ENCODE measurements at regions not wholly inside any gene's neighbourhood (a gene's known extent, or its start where the extent isn't known, plus 50 kb on each side); places are given as distances from the start of the nearest gene placed in this dataset.

GRCh38 chr14:104467641-104468040 is 111.9 kb upstream of the C14orf180 start:
- Histone ChIP-seq H3K27ac (no peak overlapping the region), H3K9me3 (ENCODE audit: insufficient read depth, low read depth) (no peaks in the 10 kb centered on the region), H3K79me2 (ENCODE audit: low read depth) (no peaks in the 10 kb centered on the region), H3K4me2 (no peak overlapping the region), H3K36me3 (ENCODE audit: low read depth) (no peaks in the 10 kb centered on the region), H4K20me1 (ENCODE audit: insufficient read depth) (no peaks in the 10 kb centered on the region), H3K4me1 (replicated peaks; ENCODE audit: insufficient read depth) (no peaks in the 10 kb centered on the region), H3F3A (ENCODE audit: insufficient read depth, low read depth) (no peaks in the 10 kb centered on the region), H2AFZ (no peak overlapping the region), H3K4me3 (no peak overlapping the region), H3K27me3 (ENCODE audit: insufficient read depth, low read depth) (peaks cover 67% of the 10 kb centered on the region), H3K9me2 (ENCODE audit: insufficient read depth) (no peaks in the 10 kb centered on the region)
- ChIA-PET POLR2A (ENCODE audit: unreplicated experiment) (no interaction called here), CTCF (no interaction called here)
- intact Hi-C loops (cut with micrococcal nuclease; ENCODE audit: unreplicated experiment), result no loop called here
- BruUV-seq (replicated peaks), result no TSS peak
- DNase-seq, result no peak
- TF ChIP-seq CTCF (conservative IDR thresholded peaks at IDR 0.05) (no peak), EZH2 (IDR thresholded peaks at IDR 0.05; ENCODE audit: low read depth) (no peak)

DNA sequence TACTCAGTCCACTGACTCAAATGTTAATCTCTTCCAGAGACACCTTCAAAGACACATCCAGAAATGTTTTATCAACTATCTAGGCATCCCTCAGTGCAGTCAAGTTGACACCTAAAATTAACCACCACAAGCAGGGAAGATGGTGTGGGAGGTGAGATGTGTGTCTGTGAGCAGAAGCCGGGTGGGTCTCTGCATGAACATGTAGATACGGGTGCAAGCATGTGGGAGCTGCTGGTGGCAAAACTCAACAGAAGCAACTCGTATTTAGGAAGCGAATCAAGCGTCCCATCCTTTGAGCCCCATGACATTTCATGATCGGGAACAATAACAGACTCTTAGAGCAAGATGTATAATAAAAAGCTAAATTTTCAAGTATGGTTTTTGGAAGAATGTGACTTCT is 110.0 kb upstream of the C14orf180 start:
- ChIA-PET CTCF (no interaction called here), POLR2A (ENCODE audit: unreplicated experiment) (no interaction called here)
- intact Hi-C loops (cut with micrococcal nuclease; ENCODE audit: unreplicated experiment), result no loop called here
- TF ChIP-seq EZH2 (IDR thresholded peaks at IDR 0.05; ENCODE audit: low read depth) (no peak), CTCF (conservative IDR thresholded peaks at IDR 0.05) (no peak)
- Histone ChIP-seq H3K4me2 (no peak overlapping the region), H3K9me2 (ENCODE audit: insufficient read depth) (no peaks in the 10 kb centered on the region), H3K9me3 (ENCODE audit: insufficient read depth, low read depth) (no peaks in the 10 kb centered on the region), H4K20me1 (ENCODE audit: insufficient read depth) (no peaks in the 10 kb centered on the region), H3K27ac (no peak overlapping the region), H3K4me1 (replicated peaks; ENCODE audit: insufficient read depth) (no peaks in the 10 kb centered on the region), H3K4me3 (no peak overlapping the region), H2AFZ (no peak overlapping the region), H3K27me3 (ENCODE audit: insufficient read depth, low read depth) (peaks cover 68% of the 10 kb centered on the region), H3F3A (ENCODE audit: insufficient read depth, low read depth) (no peaks in the 10 kb centered on the region), H3K79me2 (ENCODE audit: low read depth) (no peaks in the 10 kb centered on the region), H3K36me3 (ENCODE audit: low read depth) (no peaks in the 10 kb centered on the region)
- no peak for DNase-seq
- no TSS peak for BruUV-seq (replicated peaks)

GRCh38 chr14:104470588-104470987 is 109.0 kb upstream of the C14orf180 start:
- no peaks in the 10 kb centered on the region for H3K9me3 ChIP-seq (ENCODE audit: insufficient read depth, low read depth)
- intact Hi-C loops (cut with micrococcal nuclease; ENCODE audit: unreplicated experiment), result no loop called here

More at GRCh38 chr14:104470588-104470987, 109.0 kb upstream of the C14orf180 start:
- H3K27ac ChIP-seq, result no peak overlapping the region
- H3K4me3 ChIP-seq, result no peak overlapping the region
- no peaks in the 10 kb centered on the region for H3F3A ChIP-seq (ENCODE audit: insufficient read depth, low read depth)
- no peak for TF ChIP-seq CTCF (conservative IDR thresholded peaks at IDR 0.05)
- TF ChIP-seq EZH2 (IDR thresholded peaks at IDR 0.05; ENCODE audit: low read depth), result no peak
- H3K36me3 ChIP-seq (ENCODE audit: low read depth), result no peaks in the 10 kb centered on the region
- no peak overlapping the region for H3K4me2 ChIP-seq
- ChIA-PET CTCF (no interaction called here), POLR2A (ENCODE audit: unreplicated experiment) (no interaction called here)
- peaks cover 68% of the 10 kb centered on the region for H3K27me3 ChIP-seq (ENCODE audit: insufficient read depth, low read depth)
- H4K20me1 ChIP-seq (ENCODE audit: insufficient read depth), result no peaks in the 10 kb centered on the region
- no peaks in the 10 kb centered on the region for H3K9me2 ChIP-seq (ENCODE audit: insufficient read depth)
- no TSS peak for BruUV-seq (replicated peaks)
- no peaks in the 10 kb centered on the region for H3K79me2 ChIP-seq (ENCODE audit: low read depth)
- no peak for DNase-seq
- no peak overlapping the region for H2AFZ ChIP-seq
- H3K4me1 ChIP-seq (replicated peaks; ENCODE audit: insufficient read depth), result no peaks in the 10 kb centered on the region
